Fibroblast of skin of scalp (primary cell): ENCODE measurements at regions not wholly inside any gene's neighbourhood (a gene's known extent, or its start where the extent isn't known, plus 50 kb on each side); places are given as distances from the start of the nearest gene placed in this dataset.

Source experiments
- DNase-seq: peaks from one replicate; pipeline ENCODE4 v3.0.0-alpha.2; 2013

DNA sequence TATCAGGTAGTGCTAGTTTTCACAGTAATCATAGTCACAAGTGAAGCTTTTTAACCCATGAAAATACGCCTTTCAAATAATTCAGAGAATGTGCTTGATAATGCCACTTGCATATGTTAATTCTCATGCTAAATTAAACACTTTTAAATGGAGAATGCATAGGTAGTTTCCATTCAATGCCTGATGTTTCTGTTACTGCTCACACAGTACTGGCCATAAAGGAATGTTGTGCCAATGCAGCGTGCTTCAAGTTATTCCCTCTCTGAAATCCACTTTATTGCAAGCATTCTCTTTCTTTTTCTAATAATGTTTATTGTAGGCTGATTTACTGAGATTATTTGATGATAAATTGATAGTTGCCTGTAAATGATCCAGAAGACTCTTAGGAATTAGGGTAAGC, 513.0 kb upstream of the KLF12 start:
- no peak for DNase-seq

- DNase-seq: no peak
Measured at GRCh38 chr13:74646091-74646490, 511.9 kb upstream of the KLF12 start.

GRCh38 chr13:74645586-74645985, 511.4 kb upstream of the KLF12 start:
- DNase-seq: no peak

- DNase-seq: no peak
Measured at GRCh38 chr13:74644229-74644628, 510.0 kb upstream of the KLF12 start.

GRCh38 chr13:74641586-74641985, 507.4 kb upstream of the KLF12 start:
- DNase-seq: no peak

- DNase-seq: no peak
Measured at GRCh38 chr13:74633734-74634133, 499.5 kb upstream of the KLF12 start.

- no peak for DNase-seq
Measured at GRCh38 chr13:74629985-74630384, 495.8 kb upstream of the KLF12 start.

DNA sequence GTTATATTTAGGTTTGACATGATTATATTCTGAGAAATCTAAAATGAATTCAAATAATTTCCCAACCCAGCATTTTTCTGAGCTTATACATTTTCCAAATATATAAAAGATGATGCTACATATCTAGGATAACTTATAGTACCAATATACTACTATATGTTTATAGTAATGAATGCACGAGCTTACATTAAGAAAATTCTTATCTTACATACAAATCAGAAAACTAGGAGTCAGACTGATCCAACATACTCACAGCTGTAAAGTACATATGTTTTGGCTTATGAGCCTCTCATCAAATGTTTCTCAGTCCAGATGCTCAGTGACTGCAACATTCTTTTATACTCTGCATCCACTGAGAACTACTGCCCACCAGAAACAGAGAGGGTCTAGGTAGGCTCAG, 491.3 kb upstream of the KLF12 start:
- DNase-seq: peak; percentile 70

DNA sequence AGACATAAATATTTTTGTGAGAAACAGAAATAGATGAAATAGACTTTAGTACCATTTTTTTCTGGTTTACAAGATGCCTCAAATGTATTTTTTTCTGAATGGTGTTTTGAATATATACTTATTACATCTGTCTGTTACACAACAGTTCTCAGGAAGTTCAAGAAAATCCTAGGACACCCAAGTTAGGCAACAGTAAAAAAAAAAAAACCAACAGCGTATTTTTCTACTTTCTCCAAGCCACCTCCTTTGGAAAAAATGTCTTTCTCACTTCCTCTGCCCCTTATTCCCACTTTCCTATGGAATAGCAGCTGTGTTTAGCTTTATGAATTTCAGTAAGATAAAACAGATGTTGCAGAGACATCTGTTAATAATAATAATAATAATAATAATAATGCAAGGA, 489.6 kb upstream of the KLF12 start:
- peak; percentile 32 for DNase-seq

GRCh38 chr13:74622284-74622683, 488.1 kb upstream of the KLF12 start:
- no peak for DNase-seq

DNA sequence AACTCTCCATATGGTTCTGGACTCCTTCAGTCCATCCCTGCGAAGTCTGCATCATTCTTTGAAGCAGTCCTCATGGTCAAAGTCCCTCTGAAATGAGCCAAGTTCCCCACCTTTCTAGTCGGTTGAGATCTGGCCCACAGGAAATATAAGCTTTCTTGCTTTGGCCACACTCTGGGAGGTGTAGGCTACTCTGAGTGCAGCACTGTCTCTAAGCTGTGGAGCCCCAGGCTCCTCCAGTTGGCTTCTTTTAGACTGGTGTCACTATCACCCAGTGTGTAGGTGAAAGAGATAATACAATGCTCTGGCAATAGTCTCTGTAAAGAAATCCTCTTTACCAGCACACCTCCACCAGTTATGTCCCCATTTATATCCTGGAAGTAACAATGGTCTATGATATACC, 486.5 kb upstream of the KLF12 start:
- no peak for DNase-seq

DNA sequence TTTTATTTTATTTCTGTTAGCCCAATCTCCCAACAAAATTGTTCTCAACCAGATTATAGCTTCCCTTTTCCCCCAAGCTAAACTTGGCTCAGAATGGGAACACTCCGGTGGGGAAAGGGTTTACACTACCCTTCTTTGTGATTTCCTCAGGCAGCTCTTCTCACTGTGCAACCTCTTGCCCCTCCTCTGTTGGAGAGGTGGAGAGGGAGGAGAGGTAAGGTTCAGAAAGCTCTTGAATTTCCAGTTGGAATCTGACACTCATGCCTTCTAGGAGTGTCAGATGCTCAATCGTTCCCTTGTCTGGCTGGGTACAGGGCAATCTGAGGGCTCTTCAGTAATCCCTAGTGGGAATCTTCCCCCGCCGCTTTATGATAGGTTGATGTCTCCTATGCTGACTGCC, 486.1 kb upstream of the KLF12 start:
- no peak for DNase-seq

DNA sequence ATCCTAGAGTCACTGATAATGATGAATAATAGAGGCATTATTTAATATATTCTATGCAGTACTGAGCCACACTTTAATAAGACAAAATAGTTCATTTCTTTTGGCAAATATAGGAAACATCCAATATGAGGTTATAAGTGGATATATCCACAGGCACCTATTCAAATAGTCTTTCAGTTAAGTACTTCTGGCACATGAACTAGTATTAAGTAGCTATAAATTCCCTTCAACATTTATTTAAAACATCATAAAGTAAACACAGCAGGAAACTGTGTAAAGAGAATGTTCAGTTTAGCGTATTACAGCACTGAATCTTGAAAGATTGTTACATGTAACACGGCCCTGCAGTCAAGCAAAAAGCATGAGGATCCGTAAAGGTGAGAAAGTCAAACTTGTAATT, 463.3 kb upstream of the KLF12 start:
- no peak for DNase-seq

DNA sequence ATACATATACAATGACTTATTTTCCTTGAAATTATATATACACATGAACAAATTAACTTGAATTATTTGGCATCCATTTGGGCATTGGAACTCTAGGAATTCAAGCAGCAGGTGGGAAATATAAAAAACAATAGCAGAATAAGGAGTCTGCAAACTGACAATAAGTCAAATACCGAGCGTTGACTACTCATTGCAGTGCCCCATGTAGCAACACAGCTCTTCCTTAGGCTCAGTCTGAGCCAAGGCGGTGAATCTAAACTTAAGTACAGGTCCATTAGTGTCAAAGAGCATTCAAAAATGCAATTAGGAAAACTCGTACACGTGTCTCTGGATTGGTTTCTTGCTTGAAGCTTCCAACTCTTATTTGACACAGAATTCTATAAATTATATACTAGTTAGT, 462.5 kb upstream of the KLF12 start:
- no peak for DNase-seq

DNA sequence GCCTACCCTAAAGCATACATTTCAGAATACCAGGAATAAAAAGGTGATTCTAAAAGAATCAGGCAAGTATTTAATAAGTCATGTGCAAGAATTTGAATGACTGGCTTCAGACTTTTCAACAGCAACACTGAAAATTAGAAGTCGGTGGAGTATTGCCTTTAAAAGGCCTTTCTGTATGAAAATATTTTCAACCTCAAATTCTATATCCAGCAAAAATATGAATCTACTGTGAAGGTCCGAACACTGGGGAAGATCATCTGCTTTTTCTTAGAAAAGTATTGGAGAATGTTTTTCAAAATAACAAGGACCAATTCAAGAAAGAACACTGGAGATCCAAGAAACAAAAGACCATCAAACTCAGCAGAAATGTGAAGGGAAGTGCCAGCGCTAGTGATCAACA, 459.5 kb upstream of the KLF12 start:
- DNase-seq: no peak

GRCh38 chr13:74586847-74587246, 452.6 kb upstream of the KLF12 start:
- no peak for DNase-seq

GRCh38 chr13:74576420-74576819, 442.2 kb upstream of the KLF12 start:
- DNase-seq: no peak

DNA sequence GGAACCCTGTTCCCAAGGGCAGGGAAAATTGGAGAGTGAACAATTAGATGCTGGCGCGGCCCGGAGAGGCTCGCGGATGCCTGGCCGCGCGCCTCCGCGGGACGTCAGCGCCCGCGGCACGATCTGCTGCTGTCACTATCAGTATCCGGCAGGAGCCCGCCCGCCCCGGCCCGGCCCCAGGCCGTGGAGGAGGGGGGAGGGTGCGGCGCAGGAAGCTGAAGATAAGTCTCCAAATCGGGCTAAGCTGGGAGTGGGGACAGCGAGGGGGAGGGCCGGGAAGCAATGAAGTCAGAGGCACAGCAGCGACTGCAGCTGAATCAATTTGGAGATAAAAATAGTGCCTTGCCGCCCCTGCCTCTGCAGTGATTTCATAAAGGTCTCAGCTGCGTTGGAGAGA, 441.5 kb upstream of the KLF12 start:
- DNase-seq: peak; percentile 81

GRCh38 chr13:74574964-74575728, 440.9 kb upstream of the KLF12 start:
- DNase-seq: no peak

- DNase-seq: no peak
Measured at GRCh38 chr13:74573654-74574053, 439.4 kb upstream of the KLF12 start.

GRCh38 chr13:74571811-74572210, 437.6 kb upstream of the KLF12 start:
- DNase-seq: no peak

- DNase-seq: peak; percentile 93
Measured at GRCh38 chr13:74570834-74571233, 436.6 kb upstream of the KLF12 start.

DNA sequence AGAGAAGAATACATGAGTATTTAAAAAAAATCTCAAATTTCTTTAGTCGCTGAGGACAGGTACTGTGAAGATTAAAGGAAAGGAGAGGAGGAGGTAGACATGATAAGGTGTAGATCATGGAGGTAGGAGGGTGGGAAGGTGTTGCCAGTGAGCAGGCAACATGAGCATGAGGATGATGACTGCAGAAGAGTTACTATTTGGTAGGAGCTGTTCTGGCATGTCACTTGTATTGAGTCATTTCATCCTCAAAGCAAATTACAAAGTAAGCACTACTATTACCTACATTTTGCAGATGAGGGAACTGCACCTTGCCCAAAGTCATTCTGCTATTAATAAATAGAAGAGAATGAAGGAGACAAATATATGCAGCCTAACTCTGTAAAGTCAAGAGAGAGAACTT, 435.8 kb upstream of the KLF12 start:
- no peak for DNase-seq

DNA sequence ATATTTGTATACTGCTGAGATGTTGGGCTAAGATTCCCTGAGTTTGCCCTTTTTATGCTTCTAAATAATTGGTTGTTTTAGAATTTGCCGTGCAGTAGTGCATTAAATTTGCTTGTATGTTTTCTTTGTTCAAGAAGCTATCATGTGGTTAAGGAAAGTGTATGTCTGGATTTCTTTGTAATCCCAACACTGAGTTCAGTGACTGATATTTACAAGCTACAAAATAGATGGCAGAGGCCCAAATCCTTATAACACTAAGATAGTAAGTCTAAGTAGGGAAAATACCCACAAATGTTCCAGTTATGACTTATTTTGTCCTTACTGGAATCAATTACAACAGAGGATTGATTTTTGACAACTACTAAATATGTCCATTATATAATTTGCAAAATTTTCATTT, 435.0 kb upstream of the KLF12 start:
- DNase-seq: no peak

- DNase-seq: no peak
Measured at GRCh38 chr13:74567485-74567884, 433.3 kb upstream of the KLF12 start.
